IMR-90 (cell line): ENCODE measurements at regions not wholly inside any gene's neighbourhood (a gene's known extent, or its start where the extent isn't known, plus 50 kb on each side); places are given as distances from the start of the nearest gene placed in this dataset.

ENCODE experiments used
- ATAC-seq: fragments of 200-7000 bp; cut with Tn5 transposase; 2 replicates; pipeline ENCODE4 v1.9.1; 2020; ENCODE audit warnings: low read depth, mild to moderate bottlenecking, moderate library complexity
- BruUV-seq: library from RNA; stranded (reverse); fragments of 400-500 nt; replicated peaks from 2 replicates; lab custom pipeline; 2021; lab: Mats Ljungman, UMichigan
- CTCF ChIA-PET: fragments of 300-600 bp; formaldehyde crosslinking; extraction: SDS; loops from one replicate; lab custom pipeline; 2021; ENCODE audit warnings: antibody characterized with exemption; lab: Yijun Ruan, JAX
- POLR2A ChIA-PET: fragments of 300-600 bp; sonication (Branson Sonifier 250); formaldehyde crosslinking; loops from one replicate; lab custom pipeline; 2022; ENCODE audit warnings: antibody characterized with exemption; ENCODE audit not compliant: unreplicated experiment; lab: Charles Lee
- DNase-seq: peaks from one replicate; pipeline ENCODE4 v3.0.0; 2013
- H2AFZ ChIP-seq: replicated peaks from 2 replicates; pipeline ENCODE3; 2013; ENCODE audit warnings: low read length, mild to moderate bottlenecking; ENCODE audit not compliant: poor library complexity
- H2AK5ac ChIP-seq: 2 replicates; pipeline ENCODE4 v1.6.1; 2013; ENCODE audit warnings: low read depth, low read length, inconsistent platforms
- H2AK9ac ChIP-seq: replicated peaks from 2 replicates; pipeline ENCODE3; 2013; ENCODE audit warnings: mild to moderate bottlenecking, low read depth, low read length, moderate library complexity; ENCODE audit not compliant: poor library complexity
- H2BK120ac ChIP-seq: 2 replicates; pipeline ENCODE4 v1.6.1; 2013; ENCODE audit warnings: low read depth, low read length, inconsistent platforms
- H2BK15ac ChIP-seq: 3 replicates; pipeline ENCODE4 v1.6.1; 2013; ENCODE audit warnings: low read depth, low read length, inconsistent platforms
- H2BK20ac ChIP-seq: 2 replicates; pipeline ENCODE4 v1.6.1; 2013; ENCODE audit warnings: low read depth, mild to moderate bottlenecking, inconsistent platforms, low read length, moderate library complexity
- H2BK5ac ChIP-seq: 2 replicates; pipeline ENCODE4 v1.6.1; 2013; ENCODE audit warnings: mild to moderate bottlenecking, low read depth, low read length, inconsistent platforms; ENCODE audit not compliant: poor library complexity, severe bottlenecking
- H3K14ac ChIP-seq: replicated peaks from 2 replicates; pipeline ENCODE4 v1.6.1; 2013; ENCODE audit warnings: low read depth, low read length, inconsistent platforms
- H3K18ac ChIP-seq: 2 replicates; pipeline ENCODE4 v1.6.1; 2013; ENCODE audit warnings: low read depth, low read length, control low read depth
- H3K23ac ChIP-seq: 2 replicates; pipeline ENCODE4 v1.6.1; 2013; ENCODE audit warnings: low read depth, low read length, inconsistent platforms
- H3K27ac ChIP-seq: 2 replicates; pipeline ENCODE4 v1.5.1; 2013; ENCODE audit warnings: mild to moderate bottlenecking, control low read depth, low read length; ENCODE audit not compliant: insufficient read depth
- H3K27me3 ChIP-seq: 2 replicates; pipeline ENCODE4 v1.6.1; 2013; ENCODE audit warnings: low read length; ENCODE audit not compliant: control insufficient read depth, insufficient read depth
- H3K36me3 ChIP-seq: 2 replicates; pipeline ENCODE4 v1.6.1; 2013; ENCODE audit warnings: low read length, mixed read lengths; ENCODE audit not compliant: control insufficient read depth, insufficient read depth
- H3K4ac ChIP-seq: 2 replicates; pipeline ENCODE4 v1.6.1; 2013; ENCODE audit warnings: low read depth, low read length, inconsistent platforms
- H3K4me1 ChIP-seq: 2 replicates; pipeline ENCODE4 v1.6.1; 2013; ENCODE audit warnings: low read length, mixed read lengths; ENCODE audit not compliant: control insufficient read depth, insufficient read depth
- H3K4me2 ChIP-seq: 2 replicates; pipeline ENCODE4 v1.6.1; 2013; ENCODE audit warnings: low read depth, mild to moderate bottlenecking, control low read depth, low read length, moderate library complexity
- H3K4me3 ChIP-seq: 2 replicates; pipeline ENCODE4 v1.5.1; 2013; ENCODE audit warnings: low read depth, mild to moderate bottlenecking, control low read depth, low read length, moderate library complexity; ENCODE audit not compliant: insufficient read depth
- H3K56ac ChIP-seq: 2 replicates; pipeline ENCODE4 v1.6.1; 2013; ENCODE audit warnings: low read length, inconsistent platforms; ENCODE audit not compliant: insufficient read depth; ENCODE audit errors: extremely low read depth
- H3K79me1 ChIP-seq, 2 experiments: 2 replicates each; pipeline ENCODE4 v1.6.1; 2013; ENCODE audit warnings: low read length in 2 of 2, inconsistent platforms in 1 of 2, low read depth in 1 of 2
- H3K9ac ChIP-seq: 2 replicates; pipeline ENCODE4 v1.6.1; 2013; ENCODE audit warnings: low read depth, low read length, control low read depth
- H3K9me1 ChIP-seq: 2 replicates; pipeline ENCODE4 v1.6.1; 2013; ENCODE audit warnings: low read length, inconsistent platforms; ENCODE audit not compliant: insufficient read depth
- H3K9me3 ChIP-seq: 2 replicates; pipeline ENCODE4 v1.6.1; 2013; ENCODE audit warnings: low read length; ENCODE audit not compliant: control insufficient read depth, insufficient read depth
- H4K20me1 ChIP-seq: 2 replicates; pipeline ENCODE4 v1.6.1; 2013; ENCODE audit warnings: low read length, inconsistent platforms; ENCODE audit not compliant: insufficient read depth
- H4K5ac ChIP-seq: 2 replicates; pipeline ENCODE4 v1.6.1; 2013; ENCODE audit warnings: mild to moderate bottlenecking, low read depth, low read length, control low read depth
- H4K8ac ChIP-seq, 2 experiments: 2 replicates each; pipeline ENCODE4 v1.6.1; 2013; ENCODE audit warnings: low read depth in 2 of 2, low read length in 2 of 2, control low read depth in 1 of 2, inconsistent platforms in 1 of 2
- H4K91ac ChIP-seq: 2 replicates; pipeline ENCODE4 v1.6.1; 2013; ENCODE audit warnings: low read depth, low read length, inconsistent platforms; ENCODE audit not compliant: insufficient read depth
- CHD1 ChIP-seq: IDR thresholded peaks from 2 replicates; pipeline ENCODE4 v1.6.1; 2012; ENCODE audit warnings: low read depth, low read length, improper control_type of control experiment
- FOS ChIP-seq: fragments of 150-350 bp; IDR thresholded peaks from 2 replicates; pipeline ENCODE4 v1.6.1; 2016; ENCODE audit warnings: low read depth, low read length
- MAFK ChIP-seq: IDR thresholded peaks from 2 replicates; pipeline ENCODE4 v1.6.1; 2012; ENCODE audit warnings: low read depth, low read length, improper control_type of control experiment
- MXI1 ChIP-seq: IDR thresholded peaks from 2 replicates; pipeline ENCODE4 v1.6.1; 2012; ENCODE audit warnings: low read depth, mild to moderate bottlenecking, low read length, moderate library complexity, borderline replicate concordance
- RAD21 ChIP-seq: IDR thresholded peaks from 2 replicates; pipeline ENCODE4 v1.6.1; 2012; ENCODE audit warnings: low read length, improper control_type of control experiment
- RCOR1 ChIP-seq: IDR thresholded peaks from 2 replicates; pipeline ENCODE4 v1.6.1; 2012; ENCODE audit warnings: mild to moderate bottlenecking, low read length, improper control_type of control experiment; ENCODE audit not compliant: insufficient replicate concordance
- WGBS, 2 experiments: methylation state at CpG; one replicate each; pipeline versions ENCODE4 v1.1.5 to v1.1.7; 2013; ENCODE audit warnings: missing lambda C conversion rate in 2 of 2; ENCODE audit not compliant: insufficient read length in 1 of 2; ENCODE audit errors: extremely low coverage in 2 of 2; 5-methylcytosine and 5-hydroxymethylcytosine counted together
- dilution Hi-C: fragments of 300-500 bp; cut with HindIII; formaldehyde crosslinking; loops from one replicate; pipeline ENCODE4 v1.14.3; 2018; ENCODE audit warnings: low sequenced_read_pairs; ENCODE audit not compliant: unreplicated experiment
- in situ Hi-C: fragments of 300-500 bp; cut with MboI; formaldehyde crosslinking; loops from 3 replicates; pipeline ENCODE4 v1.14.3; 2019; ENCODE audit warnings: low sequenced_read_pairs, inconsistent platforms, mixed read lengths
- intact Hi-C: fragments of 100-400 bp; cut with micrococcal nuclease; formaldehyde crosslinking; loops from 2 replicates; pipeline ENCODE4 v1.10.0; 2022
- TF ChIP-seq, protein P1 (sequence below): fragments of 150-350 bp; IDR thresholded peaks from 2 replicates; pipeline ENCODE4 v1.6.1; 2016; ENCODE audit warnings: low read depth, mild to moderate bottlenecking, low read length, moderate library complexity, borderline replicate concordance
- TF ChIP-seq, protein P2 (sequence below): conservative IDR thresholded peaks from 2 replicates; pipeline ENCODE4 v1.5.1; 2012; ENCODE audit warnings: mild to moderate bottlenecking, low read depth, low read length, improper control_type of control experiment

DNA sequence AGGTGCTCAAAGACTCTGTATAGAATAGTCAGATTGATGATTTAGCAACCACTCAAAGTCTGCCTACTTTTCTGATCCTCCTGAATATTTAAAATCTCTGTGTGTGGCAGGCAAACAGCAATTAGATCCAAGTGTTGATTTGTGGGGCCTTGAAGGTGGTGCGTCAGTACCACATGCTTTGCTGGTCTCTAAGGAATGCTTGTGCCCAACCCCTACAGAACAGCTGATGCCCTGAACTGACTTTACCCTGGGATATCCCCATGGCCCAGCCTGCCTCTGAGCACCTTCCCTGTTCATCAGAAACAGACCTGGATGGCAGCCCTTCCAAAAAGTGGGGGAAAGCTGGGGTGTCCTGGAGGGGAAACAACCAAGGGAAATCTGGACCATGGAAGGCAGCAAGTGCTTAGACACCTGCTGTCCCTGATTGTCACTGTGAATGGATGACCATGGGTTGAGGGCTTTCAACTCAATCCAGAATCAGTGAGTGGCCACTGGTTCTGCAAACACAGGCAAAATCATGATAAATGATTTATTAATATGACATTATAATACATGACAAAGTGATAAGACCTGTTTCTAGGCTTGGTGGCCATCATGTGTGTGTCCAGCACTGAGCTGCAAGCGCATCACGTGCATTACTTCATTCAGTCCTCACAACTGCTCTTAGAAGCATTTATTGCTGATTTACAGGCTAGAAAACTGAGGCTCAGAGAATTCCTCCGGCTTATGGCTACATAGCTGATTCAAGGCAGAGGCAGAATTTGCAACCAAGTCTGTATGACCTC is 76.1 kb upstream of the TPM1 start:
- H2BK15ac ChIP-seq: no peak overlapping the region
- H3K23ac ChIP-seq: no peak overlapping the region
- DNase-seq (no peak), ATAC-seq (no peak)
- H3K9me1 ChIP-seq: peaks cover 3% of the 10 kb centered on the region; the same call in 1 of the 2 replicates
- no peak overlapping the region for H3K4me2 ChIP-seq
- no peak overlapping the region for H4K91ac ChIP-seq
- CTCF ChIA-PET: no interaction called here
- no peaks in the 10 kb centered on the region; the same call in 1 of the 2 replicates for H3K4me1 ChIP-seq
- intact Hi-C loops: no loop called here
- no peak overlapping the region for H3K14ac ChIP-seq
- dilution Hi-C loops: no loop called here
- no peak overlapping the region for H2BK120ac ChIP-seq
- H3K27me3 ChIP-seq: no peaks in the 10 kb centered on the region
- H3K27ac ChIP-seq: no peak overlapping the region
- H3K9me3 ChIP-seq: no peaks in the 10 kb centered on the region
- H4K8ac ChIP-seq: no peak overlapping the region
- H4K20me1 ChIP-seq: no peaks in the 10 kb centered on the region
- no peaks in the 10 kb centered on the region for H3K36me3 ChIP-seq
- WGBS, 2 experiments: 100% methylated on average over 2 of the region's 4 CpGs; no CpG with 5 or more reads in 1 of the 2 experiments
- no peak overlapping the region for H3K56ac ChIP-seq
- no TSS peak for BruUV-seq
- no peak overlapping the region for H4K5ac ChIP-seq
- no peak overlapping the region for H3K9ac ChIP-seq
- no peak overlapping the region for H2BK20ac ChIP-seq
- H3K4ac ChIP-seq: no peak overlapping the region
- H3K4me3 ChIP-seq: no peak overlapping the region
- TF ChIP-seq MAFK (no peak), RAD21 (no peak), CHD1 (no peak), RCOR1 (no peak), FOS (no peak), MXI1 (no peak)
- TF ChIP-seq, protein P1, sequence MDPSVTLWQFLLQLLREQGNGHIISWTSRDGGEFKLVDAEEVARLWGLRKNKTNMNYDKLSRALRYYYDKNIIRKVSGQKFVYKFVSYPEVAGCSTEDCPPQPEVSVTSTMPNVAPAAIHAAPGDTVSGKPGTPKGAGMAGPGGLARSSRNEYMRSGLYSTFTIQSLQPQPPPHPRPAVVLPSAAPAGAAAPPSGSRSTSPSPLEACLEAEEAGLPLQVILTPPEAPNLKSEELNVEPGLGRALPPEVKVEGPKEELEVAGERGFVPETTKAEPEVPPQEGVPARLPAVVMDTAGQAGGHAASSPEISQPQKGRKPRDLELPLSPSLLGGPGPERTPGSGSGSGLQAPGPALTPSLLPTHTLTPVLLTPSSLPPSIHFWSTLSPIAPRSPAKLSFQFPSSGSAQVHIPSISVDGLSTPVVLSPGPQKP: no peak
- TF ChIP-seq, protein P2, sequence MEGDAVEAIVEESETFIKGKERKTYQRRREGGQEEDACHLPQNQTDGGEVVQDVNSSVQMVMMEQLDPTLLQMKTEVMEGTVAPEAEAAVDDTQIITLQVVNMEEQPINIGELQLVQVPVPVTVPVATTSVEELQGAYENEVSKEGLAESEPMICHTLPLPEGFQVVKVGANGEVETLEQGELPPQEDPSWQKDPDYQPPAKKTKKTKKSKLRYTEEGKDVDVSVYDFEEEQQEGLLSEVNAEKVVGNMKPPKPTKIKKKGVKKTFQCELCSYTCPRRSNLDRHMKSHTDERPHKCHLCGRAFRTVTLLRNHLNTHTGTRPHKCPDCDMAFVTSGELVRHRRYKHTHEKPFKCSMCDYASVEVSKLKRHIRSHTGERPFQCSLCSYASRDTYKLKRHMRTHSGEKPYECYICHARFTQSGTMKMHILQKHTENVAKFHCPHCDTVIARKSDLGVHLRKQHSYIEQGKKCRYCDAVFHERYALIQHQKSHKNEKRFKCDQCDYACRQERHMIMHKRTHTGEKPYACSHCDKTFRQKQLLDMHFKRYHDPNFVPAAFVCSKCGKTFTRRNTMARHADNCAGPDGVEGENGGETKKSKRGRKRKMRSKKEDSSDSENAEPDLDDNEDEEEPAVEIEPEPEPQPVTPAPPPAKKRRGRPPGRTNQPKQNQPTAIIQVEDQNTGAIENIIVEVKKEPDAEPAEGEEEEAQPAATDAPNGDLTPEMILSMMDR: no peak
- POLR2A ChIA-PET: no interaction called here
- no peak overlapping the region for H2AK9ac ChIP-seq
- H2AFZ ChIP-seq: no peak overlapping the region
- H3K18ac ChIP-seq: no peak overlapping the region
- in situ Hi-C loops: no loop called here
- H2BK5ac ChIP-seq: no peak overlapping the region
- H3K79me1 ChIP-seq: no peaks in the 10 kb centered on the region
- H2AK5ac ChIP-seq: no peak overlapping the region; the same call in 1 of the 2 replicates
